GM23338 (cell line): ENCODE measurements at regions not wholly inside any gene's neighbourhood (a gene's known extent, or its start where the extent isn't known, plus 50 kb on each side); places are given as distances from the start of the nearest gene placed in this dataset.

Source experiments
- ATAC-seq: fragments of 200-7000 bp; cut with Tn5 transposase; 3 replicates; pipeline ENCODE4 v1.9.1; 2020
- DNase-seq: peaks from one replicate; pipeline ENCODE4 v3.0.0-alpha.2; 2015; ENCODE audit warnings: low spot score
- H2AFZ ChIP-seq: fragments of 200-600 bp; sonication (generic); 2 replicates; pipeline ENCODE4 v1.8.0; 2016; ENCODE audit warnings: antibody characterized with exemption, mild to moderate bottlenecking, moderate library complexity
- H3F3A ChIP-seq: fragments of 200-600 bp; sonication (generic); replicated peaks from 2 replicates; pipeline ENCODE4 v1.8.0; 2017; ENCODE audit warnings: antibody characterized with exemption, mixed run types, low read depth
- H3K27ac ChIP-seq: fragments of 200-600 bp; sonication (generic); 2 replicates; pipeline ENCODE4 v1.6.1; 2016; ENCODE audit warnings: low read depth
- H3K27me3 ChIP-seq: fragments of 200-600 bp; sonication (generic); 2 replicates; pipeline ENCODE4 v1.8.0; 2016; ENCODE audit warnings: mild to moderate bottlenecking, mixed run types, moderate library complexity; ENCODE audit not compliant: insufficient read depth
- H3K36me3 ChIP-seq: fragments of 200-600 bp; sonication (generic); 2 replicates; pipeline ENCODE4 v1.8.0; 2016; ENCODE audit warnings: mild to moderate bottlenecking; ENCODE audit not compliant: insufficient read depth
- H3K4me1 ChIP-seq: fragments of 200-600 bp; sonication (generic); 2 replicates; pipeline ENCODE4 v1.8.0; 2016; ENCODE audit warnings: mild to moderate bottlenecking, moderate library complexity; ENCODE audit not compliant: insufficient read depth
- H3K4me2 ChIP-seq: fragments of 200-600 bp; sonication (generic); 2 replicates; pipeline ENCODE4 v1.7.1; 2017; ENCODE audit warnings: mixed run types
- H3K4me3 ChIP-seq: fragments of 200-600 bp; sonication (generic); 2 replicates; pipeline ENCODE4 v1.6.1; 2016; ENCODE audit warnings: mixed run types
- H3K79me2 ChIP-seq: fragments of 200-600 bp; sonication (generic); replicated peaks from 2 replicates; pipeline ENCODE4 v1.8.0; 2017; ENCODE audit warnings: mild to moderate bottlenecking; ENCODE audit not compliant: insufficient read depth
- H3K9me2 ChIP-seq: fragments of 200-600 bp; sonication (generic); 2 replicates; pipeline ENCODE4 v1.8.0; 2017; ENCODE audit not compliant: insufficient read depth
- H4K20me1 ChIP-seq: fragments of 200-600 bp; sonication (generic); replicated peaks from 2 replicates; pipeline ENCODE4 v1.8.0; 2017; ENCODE audit warnings: mild to moderate bottlenecking; ENCODE audit not compliant: insufficient read depth
- H3K27ac Mint-ChIP-seq: 2 replicates; pipeline ENCODE4 v1.8.0; 2020; ENCODE audit warnings: inconsistent platforms, mild to moderate bottlenecking, moderate library complexity, mixed read lengths
- H3K27me3 Mint-ChIP-seq: 3 replicates; pipeline ENCODE4 v1.8.0; 2022; ENCODE audit warnings: low read depth, mild to moderate bottlenecking, moderate library complexity, mixed read lengths, inconsistent platforms; ENCODE audit not compliant: insufficient read depth, poor library complexity
- H3K36me3 Mint-ChIP-seq: 3 replicates; pipeline ENCODE4 v1.8.0; 2021; ENCODE audit warnings: low read depth, mild to moderate bottlenecking, inconsistent platforms, moderate library complexity, mixed read lengths
- H3K4me1 Mint-ChIP-seq: 3 replicates; pipeline ENCODE4 v1.8.0; 2020; ENCODE audit warnings: mild to moderate bottlenecking, inconsistent platforms, mixed read lengths
- H3K4me3 Mint-ChIP-seq: 3 replicates; pipeline ENCODE4 v1.8.0; 2021; ENCODE audit warnings: moderate library complexity, mild to moderate bottlenecking, inconsistent platforms, mixed read lengths
- H3K9me3 Mint-ChIP-seq: 3 replicates; pipeline ENCODE4 v1.8.0; 2020; ENCODE audit warnings: moderate library complexity, mild to moderate bottlenecking, inconsistent platforms, mixed read lengths
- NANOG ChIP-seq: IDR thresholded peaks from 2 replicates; pipeline ENCODE4 v1.6.1; 2016; ENCODE audit warnings: antibody characterized with exemption, borderline replicate concordance
- ZNF331 ChIP-seq: fragments of 250-450 bp; sonication (Bioruptor Pico); IDR thresholded peaks from 2 replicates; pipeline ENCODE4 v1.5.0; 2020; ENCODE audit warnings: low read depth, mild to moderate bottlenecking, moderate library complexity
- TF ChIP-seq, protein P1 (sequence below): fragments of 250-450 bp; sonication (Bioruptor Pico); IDR thresholded peaks from 2 replicates; pipeline ENCODE4 v1.5.0; 2020; ENCODE audit warnings: mild to moderate bottlenecking, moderate library complexity
- TF ChIP-seq, protein P2 (sequence below), 2 experiments: fragments of 200-600 bp in 1 of 2; sonication (generic) in 1 of 2; conservative IDR thresholded peaks; 2 replicates each; pipeline versions ENCODE4 v1.5.1 to v1.6.1; 2016 to 2017; ENCODE audit warnings: antibody characterized with exemption in 2 of 2, low read depth in 2 of 2, mild to moderate bottlenecking in 2 of 2, moderate library complexity in 1 of 2

DNA sequence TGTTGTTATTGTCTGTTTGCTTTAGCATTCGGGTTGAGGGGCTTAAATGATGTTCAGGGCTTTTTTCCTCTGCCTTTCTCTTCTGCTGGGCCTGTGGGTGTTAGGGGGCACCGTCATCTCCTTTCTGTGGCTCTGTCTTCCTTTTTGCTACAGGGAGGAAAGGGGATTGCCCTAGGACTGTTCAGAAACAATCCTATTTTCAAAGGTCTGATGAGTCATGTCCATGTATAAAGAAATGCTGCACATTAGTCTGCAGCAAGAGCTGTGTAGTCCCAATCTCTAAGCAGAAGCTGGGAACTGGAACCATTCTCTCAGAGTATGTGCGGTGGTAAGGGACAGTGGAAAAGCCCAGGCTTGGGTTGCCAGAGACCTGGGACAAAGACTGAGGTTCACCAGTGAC lies 462.3 kb downstream of the OMA1 start (continued):
- TF ChIP-seq, protein P1, sequence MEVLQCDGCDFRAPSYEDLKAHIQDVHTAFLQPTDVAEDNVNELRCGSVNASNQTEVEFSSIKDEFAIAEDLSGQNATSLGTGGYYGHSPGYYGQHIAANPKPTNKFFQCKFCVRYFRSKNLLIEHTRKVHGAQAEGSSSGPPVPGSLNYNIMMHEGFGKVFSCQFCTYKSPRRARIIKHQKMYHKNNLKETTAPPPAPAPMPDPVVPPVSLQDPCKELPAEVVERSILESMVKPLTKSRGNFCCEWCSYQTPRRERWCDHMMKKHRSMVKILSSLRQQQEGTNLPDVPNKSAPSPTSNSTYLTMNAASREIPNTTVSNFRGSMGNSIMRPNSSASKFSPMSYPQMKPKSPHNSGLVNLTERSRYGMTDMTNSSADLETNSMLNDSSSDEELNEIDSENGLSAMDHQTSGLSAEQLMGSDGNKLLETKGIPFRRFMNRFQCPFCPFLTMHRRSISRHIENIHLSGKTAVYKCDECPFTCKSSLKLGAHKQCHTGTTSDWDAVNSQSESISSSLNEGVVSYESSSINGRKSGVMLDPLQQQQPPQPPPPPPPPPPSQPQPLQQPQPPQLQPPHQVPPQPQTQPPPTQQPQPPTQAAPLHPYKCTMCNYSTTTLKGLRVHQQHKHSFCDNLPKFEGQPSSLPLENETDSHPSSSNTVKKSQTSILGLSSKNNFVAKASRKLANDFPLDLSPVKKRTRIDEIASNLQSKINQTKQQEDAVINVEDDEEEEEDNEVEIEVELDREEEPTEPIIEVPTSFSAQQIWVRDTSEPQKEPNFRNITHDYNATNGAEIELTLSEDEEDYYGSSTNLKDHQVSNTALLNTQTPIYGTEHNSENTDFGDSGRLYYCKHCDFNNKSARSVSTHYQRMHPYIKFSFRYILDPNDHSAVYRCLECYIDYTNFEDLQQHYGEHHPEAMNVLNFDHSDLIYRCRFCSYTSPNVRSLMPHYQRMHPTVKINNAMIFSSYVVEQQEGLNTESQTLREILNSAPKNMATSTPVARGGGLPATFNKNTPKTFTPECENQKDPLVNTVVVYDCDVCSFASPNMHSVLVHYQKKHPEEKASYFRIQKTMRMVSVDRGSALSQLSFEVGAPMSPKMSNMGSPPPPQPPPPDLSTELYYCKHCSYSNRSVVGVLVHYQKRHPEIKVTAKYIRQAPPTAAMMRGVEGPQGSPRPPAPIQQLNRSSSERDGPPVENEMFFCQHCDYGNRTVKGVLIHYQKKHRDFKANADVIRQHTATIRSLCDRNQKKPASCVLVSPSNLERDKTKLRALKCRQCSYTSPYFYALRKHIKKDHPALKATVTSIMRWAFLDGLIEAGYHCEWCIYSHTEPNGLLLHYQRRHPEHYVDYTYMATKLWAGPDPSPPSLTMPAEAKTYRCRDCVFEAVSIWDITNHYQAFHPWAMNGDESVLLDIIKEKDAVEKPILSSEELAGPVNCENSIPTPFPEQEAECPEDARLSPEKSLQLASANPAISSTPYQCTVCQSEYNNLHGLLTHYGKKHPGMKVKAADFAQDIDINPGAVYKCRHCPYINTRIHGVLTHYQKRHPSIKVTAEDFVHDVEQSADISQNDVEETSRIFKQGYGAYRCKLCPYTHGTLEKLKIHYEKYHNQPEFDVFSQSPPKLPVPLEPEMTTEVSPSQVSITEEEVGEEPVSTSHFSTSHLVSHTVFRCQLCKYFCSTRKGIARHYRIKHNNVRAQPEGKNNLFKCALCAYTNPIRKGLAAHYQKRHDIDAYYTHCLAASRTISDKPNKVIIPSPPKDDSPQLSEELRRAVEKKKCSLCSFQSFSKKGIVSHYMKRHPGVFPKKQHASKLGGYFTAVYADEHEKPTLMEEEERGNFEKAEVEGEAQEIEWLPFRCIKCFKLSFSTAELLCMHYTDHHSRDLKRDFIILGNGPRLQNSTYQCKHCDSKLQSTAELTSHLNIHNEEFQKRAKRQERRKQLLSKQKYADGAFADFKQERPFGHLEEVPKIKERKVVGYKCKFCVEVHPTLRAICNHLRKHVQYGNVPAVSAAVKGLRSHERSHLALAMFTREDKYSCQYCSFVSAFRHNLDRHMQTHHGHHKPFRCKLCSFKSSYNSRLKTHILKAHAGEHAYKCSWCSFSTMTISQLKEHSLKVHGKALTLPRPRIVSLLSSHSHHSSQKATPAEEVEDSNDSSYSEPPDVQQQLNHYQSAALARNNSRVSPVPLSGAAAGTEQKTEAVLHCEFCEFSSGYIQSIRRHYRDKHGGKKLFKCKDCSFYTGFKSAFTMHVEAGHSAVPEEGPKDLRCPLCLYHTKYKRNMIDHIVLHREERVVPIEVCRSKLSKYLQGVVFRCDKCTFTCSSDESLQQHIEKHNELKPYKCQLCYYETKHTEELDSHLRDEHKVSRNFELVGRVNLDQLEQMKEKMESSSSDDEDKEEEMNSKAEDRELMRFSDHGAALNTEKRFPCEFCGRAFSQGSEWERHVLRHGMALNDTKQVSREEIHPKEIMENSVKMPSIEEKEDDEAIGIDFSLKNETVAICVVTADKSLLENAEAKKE: no peak

DNA sequence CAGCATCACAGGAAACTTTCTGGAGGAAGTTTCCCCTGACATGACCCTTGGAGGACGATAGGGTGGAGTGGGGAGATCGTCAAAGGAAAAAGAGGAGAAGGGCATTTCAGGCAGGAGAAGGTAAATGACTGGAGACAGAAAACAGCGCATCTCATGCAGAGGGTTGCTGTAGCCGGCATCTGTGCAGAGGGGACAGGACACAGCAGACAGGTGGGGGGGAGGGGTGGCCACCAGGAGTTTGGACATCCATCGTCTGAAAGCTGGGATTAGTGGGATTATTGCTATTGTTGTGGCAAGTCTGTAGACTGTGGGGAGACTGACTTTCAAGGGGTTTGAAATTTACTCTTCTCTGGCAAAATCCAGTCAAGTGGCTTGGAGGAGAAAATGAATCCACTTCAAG lies 463.9 kb downstream of the OMA1 start:
- TF ChIP-seq ZNF331 (no peak), NANOG (no peak)
- H3K4me3 Mint-ChIP-seq: no peak overlapping the region
- Histone ChIP-seq H3K27me3 (no peaks in the 10 kb centered on the region), H4K20me1 (no peaks in the 10 kb centered on the region), H2AFZ (no peak overlapping the region), H3K9me2 (0 out of 2 replicates have a peak, but pooled peaks cover under 1% of the 10 kb centered on the region), H3F3A (no peaks in the 10 kb centered on the region), H3K4me1 (0 out of 2 replicates have a peak, but pooled peaks cover under 1% of the 10 kb centered on the region), H3K4me3 (no peak overlapping the region), H3K79me2 (no peaks in the 10 kb centered on the region), H3K36me3 (no peaks in the 10 kb centered on the region), H3K27ac (no peak overlapping the region), H3K4me2 (no peak overlapping the region)
- no peak for DNase-seq
- no peaks in the 10 kb centered on the region for H3K36me3 Mint-ChIP-seq
- H3K9me3 Mint-ChIP-seq: no peaks in the 10 kb centered on the region
- peaks cover 3% of the 10 kb centered on the region; the same call in 2 of the 3 replicates for H3K4me1 Mint-ChIP-seq
- no peak overlapping the region; the same call in 1 of the 2 replicates for H3K27ac Mint-ChIP-seq
- H3K27me3 Mint-ChIP-seq: no peaks in the 10 kb centered on the region
- ATAC-seq: no peak

DNA sequence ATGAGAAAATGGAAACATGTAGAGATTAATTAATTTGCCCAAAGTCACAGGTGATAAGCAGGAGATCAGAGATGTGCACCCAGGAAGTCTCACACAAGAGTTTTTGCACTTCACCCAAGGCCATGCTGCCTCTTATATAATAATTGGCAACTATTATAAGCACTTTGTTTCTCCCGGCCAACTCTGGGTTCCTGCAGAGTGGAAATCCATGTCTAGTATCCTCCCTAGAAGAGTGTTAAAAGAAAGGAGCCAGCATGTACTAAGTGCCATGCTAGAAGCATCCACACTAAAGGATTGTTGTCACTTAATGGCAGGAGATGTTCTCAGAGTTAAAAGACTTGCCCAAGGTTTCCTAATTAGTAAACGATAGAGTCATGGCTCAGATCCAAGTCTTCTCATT lies 470.3 kb downstream of the OMA1 start:
- H3K36me3 Mint-ChIP-seq: no peaks in the 10 kb centered on the region
- no peaks in the 10 kb centered on the region for H3K79me2 ChIP-seq
- ATAC-seq: no peak
- no peak for TF ChIP-seq NANOG
- TF ChIP-seq, protein P2, sequence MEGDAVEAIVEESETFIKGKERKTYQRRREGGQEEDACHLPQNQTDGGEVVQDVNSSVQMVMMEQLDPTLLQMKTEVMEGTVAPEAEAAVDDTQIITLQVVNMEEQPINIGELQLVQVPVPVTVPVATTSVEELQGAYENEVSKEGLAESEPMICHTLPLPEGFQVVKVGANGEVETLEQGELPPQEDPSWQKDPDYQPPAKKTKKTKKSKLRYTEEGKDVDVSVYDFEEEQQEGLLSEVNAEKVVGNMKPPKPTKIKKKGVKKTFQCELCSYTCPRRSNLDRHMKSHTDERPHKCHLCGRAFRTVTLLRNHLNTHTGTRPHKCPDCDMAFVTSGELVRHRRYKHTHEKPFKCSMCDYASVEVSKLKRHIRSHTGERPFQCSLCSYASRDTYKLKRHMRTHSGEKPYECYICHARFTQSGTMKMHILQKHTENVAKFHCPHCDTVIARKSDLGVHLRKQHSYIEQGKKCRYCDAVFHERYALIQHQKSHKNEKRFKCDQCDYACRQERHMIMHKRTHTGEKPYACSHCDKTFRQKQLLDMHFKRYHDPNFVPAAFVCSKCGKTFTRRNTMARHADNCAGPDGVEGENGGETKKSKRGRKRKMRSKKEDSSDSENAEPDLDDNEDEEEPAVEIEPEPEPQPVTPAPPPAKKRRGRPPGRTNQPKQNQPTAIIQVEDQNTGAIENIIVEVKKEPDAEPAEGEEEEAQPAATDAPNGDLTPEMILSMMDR (conservative IDR thresholded peaks at IDR 0.05; ENCODE audit: low read depth in 2 of 2): no peak
- TF ChIP-seq ZNF331: no peak

More for the DNA sequence above, 470.3 kb downstream of the OMA1 start:
- H3K4me3 ChIP-seq: no peak overlapping the region
- Mint-ChIP-seq H3K9me3 (no peaks in the 10 kb centered on the region), H3K4me1 (no peaks in the 10 kb centered on the region), H3K27ac (no peak overlapping the region), H3K4me3 (no peak overlapping the region), H3K27me3 (peaks cover 2% of the 10 kb centered on the region)
- DNase-seq: no peak
- H3K27me3 ChIP-seq: no peaks in the 10 kb centered on the region
- no peak overlapping the region for H2AFZ ChIP-seq
- no peaks in the 10 kb centered on the region for H3K36me3 ChIP-seq
- H3K27ac ChIP-seq: no peak overlapping the region
- H3K9me2 ChIP-seq: 0 out of 2 replicates have a peak, but pooled peaks cover 7% of the 10 kb centered on the region
- H3F3A ChIP-seq: no peaks in the 10 kb centered on the region
- H3K4me2 ChIP-seq: no peak overlapping the region
- H3K4me1 ChIP-seq: no peaks in the 10 kb centered on the region
- H4K20me1 ChIP-seq: no peaks in the 10 kb centered on the region
